Muscle layer of colon (tissue), 2 donors: ENCODE measurements at regions not wholly inside any gene's neighbourhood (a gene's known extent, or its start where the extent isn't known, plus 50 kb on each side); places are given as distances from the start of the nearest gene placed in this dataset.

Experiments
- H3K27ac ChIP-seq: one replicate; pipeline ENCODE4 v1.7.0; 2013; ENCODE audit warnings: low read depth, mild to moderate bottlenecking, low read length, moderate library complexity
- H3K27me3 ChIP-seq, 2 donors: one replicate each; pipeline ENCODE4 v1.7.0; 2013; ENCODE audit warnings: low read length in 2 of 2, mild to moderate bottlenecking in 2 of 2; ENCODE audit not compliant: insufficient read depth in 2 of 2, control insufficient read depth in 1 of 2
- H3K36me3 ChIP-seq: one replicate; pipeline ENCODE4 v1.7.0; 2013; ENCODE audit warnings: mild to moderate bottlenecking, low read length; ENCODE audit not compliant: insufficient read depth
- H3K4me1 ChIP-seq: one replicate; pipeline ENCODE4 v1.7.0; 2013; ENCODE audit warnings: mild to moderate bottlenecking, low read length; ENCODE audit not compliant: insufficient read depth
- H3K4me3 ChIP-seq, 2 donors: one replicate each; pipeline ENCODE4 v1.7.0; 2013; ENCODE audit warnings: low read length in 2 of 2, low read depth in 1 of 2, mild to moderate bottlenecking in 1 of 2, moderate library complexity in 1 of 2
- H3K9ac ChIP-seq: one replicate; pipeline ENCODE4 v1.7.0; 2013; ENCODE audit warnings: low read length
- H3K9me3 ChIP-seq: one replicate; pipeline ENCODE4 v1.7.0; 2013; ENCODE audit warnings: mild to moderate bottlenecking, low read length
- donor health status: abdominal sarcoma.
- donor health status: Adenocarcinoma of cecum.

DNA sequence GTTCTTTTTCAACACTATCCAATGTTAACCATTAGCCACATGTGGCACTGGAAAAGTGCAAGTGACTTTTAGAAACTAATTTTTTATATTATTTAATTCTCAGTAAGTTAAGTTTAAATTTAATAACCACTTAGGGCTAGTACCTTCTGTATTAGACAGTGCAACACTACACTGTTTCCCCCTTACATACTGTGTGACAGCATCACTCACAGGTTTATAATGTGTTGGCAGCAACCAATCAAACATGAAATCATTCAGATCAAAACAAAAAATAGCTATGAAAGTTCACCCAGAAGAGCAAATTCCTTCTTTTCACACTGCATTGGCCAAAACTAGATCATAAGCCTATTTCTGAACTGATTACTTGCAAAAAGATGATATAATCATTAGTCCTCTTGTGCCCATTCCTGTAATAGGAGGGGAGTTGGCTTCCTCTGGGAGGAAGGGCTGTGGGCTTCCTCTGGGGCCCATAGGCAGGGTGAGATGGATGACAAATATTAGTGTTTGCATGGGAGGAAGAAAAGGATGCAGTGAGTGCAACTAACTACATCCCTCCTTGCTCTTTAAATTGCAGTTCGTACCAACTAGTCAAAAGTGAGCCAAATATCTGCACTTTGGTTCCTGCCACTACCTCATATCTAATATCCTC, 708.1 kb upstream of the RGMB start:
- no peak overlapping the region for H3K4me3 ChIP-seq
- H3K9ac ChIP-seq = no peak overlapping the region
- H3K36me3 ChIP-seq = no peaks in the 10 kb centered on the region
- H3K4me1 ChIP-seq = no peaks in the 10 kb centered on the region
- no peak overlapping the region for H3K27ac ChIP-seq
- no peaks in the 10 kb centered on the region for H3K27me3 ChIP-seq
- no peaks in the 10 kb centered on the region for H3K9me3 ChIP-seq

DNA sequence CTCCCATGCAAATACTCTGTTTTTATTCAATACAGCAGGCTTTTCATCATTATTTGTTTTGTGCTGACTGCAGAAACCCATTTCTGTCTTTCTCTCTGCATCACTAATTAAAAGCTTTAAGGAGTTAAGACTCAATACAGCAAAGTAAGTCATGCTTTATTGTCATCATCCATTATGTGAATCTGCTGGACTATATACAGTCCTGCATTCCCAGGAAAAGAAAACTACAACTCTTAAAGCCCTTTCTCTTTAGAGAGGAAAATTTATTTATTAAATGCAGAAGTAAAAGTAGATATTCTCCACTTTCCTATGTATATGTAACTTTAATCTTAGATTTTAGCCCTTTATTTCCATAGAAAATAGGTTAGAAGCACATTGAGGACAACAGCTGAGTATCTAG, 706.6 kb upstream of the RGMB start:
- Histone ChIP-seq H3K27ac (no peak overlapping the region), H3K9ac (no peak overlapping the region), H3K27me3 (no peaks in the 10 kb centered on the region), H3K9me3 (no peaks in the 10 kb centered on the region), H3K4me3 (no peak overlapping the region), H3K4me1 (no peaks in the 10 kb centered on the region), H3K36me3 (no peaks in the 10 kb centered on the region)

DNA sequence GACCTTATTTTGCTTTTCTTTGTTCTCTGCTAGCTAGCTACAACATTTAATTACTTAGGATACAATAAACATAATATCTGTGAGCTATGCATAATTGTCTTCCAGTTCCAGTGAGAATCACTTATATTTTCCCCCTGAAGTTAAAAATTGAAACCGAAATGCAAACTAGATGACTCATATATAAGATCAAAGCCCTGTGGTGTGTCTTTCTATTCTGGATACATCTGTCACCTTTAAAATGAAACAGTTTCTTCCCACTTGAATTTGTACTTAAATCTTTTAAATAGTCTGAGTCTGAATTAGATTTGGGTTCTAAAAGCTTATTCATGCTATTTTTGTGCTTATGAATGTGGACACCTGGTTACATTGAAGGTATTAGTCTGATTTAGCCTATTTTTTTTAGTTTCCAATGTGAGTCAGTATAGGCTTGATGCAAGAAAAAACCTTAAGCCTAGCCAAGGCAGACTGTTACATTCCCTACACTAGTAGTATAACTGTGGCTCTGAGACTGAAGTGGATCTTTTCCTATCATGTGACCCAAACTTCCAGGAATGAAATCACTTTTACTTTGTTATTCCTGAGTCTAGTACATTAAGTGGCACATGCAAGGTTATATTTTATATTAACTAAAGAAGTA, 703.5 kb upstream of the RGMB start:
- Histone ChIP-seq H3K9ac (no peak overlapping the region), H3K27me3 (no peaks in the 10 kb centered on the region), H3K4me1 (no peaks in the 10 kb centered on the region), H3K36me3 (no peaks in the 10 kb centered on the region), H3K9me3 (no peaks in the 10 kb centered on the region), H3K4me3 (no peak overlapping the region), H3K27ac (no peak overlapping the region)

DNA sequence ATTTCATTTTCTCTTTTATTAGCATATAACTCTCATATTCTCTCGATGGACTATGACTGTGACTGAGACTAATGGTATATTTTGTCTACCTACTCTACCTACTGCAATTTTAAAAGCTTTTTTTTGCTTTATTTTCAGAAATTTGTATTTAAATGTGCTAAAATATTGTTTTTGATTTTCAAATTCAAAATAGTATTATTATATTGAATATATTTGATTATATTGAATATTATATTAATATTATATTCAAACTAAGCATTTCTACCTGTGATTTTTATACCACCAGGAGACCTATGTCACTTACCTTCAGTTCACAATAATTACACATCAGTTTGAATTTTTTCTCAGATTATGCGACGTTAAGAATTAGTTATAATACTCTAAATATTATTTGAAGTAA, 700.5 kb upstream of the RGMB start:
- Histone ChIP-seq H3K4me3 (no peak overlapping the region), H3K9ac (no peak overlapping the region), H3K9me3 (no peaks in the 10 kb centered on the region), H3K27ac (no peak overlapping the region), H3K27me3 (no peaks in the 10 kb centered on the region), H3K4me1 (no peaks in the 10 kb centered on the region), H3K36me3 (no peaks in the 10 kb centered on the region)

DNA sequence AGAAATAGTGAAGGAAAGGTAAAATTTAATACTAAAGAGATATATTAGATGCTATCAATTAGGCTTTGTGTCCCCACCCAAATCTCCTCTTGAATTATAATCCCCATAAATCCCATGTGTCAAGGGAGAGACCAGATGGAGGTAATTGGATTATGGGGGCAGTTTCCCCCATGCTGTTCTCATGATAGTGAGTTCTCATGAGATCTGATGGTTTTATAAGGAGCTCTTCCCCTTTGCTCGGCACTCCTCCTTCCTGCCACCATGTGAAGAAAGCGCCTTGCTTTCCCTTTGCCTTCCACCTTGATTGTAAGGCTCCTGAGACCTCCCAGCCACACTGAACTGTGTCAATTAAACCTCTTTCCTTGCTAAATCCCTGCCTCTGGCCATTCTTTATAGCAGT, 697.0 kb upstream of the RGMB start:
- no peak overlapping the region for H3K4me3 ChIP-seq
- H3K4me1 ChIP-seq = no peaks in the 10 kb centered on the region
- H3K9me3 ChIP-seq = no peaks in the 10 kb centered on the region
- H3K36me3 ChIP-seq = no peaks in the 10 kb centered on the region
- H3K27ac ChIP-seq = no peak overlapping the region
- no peak overlapping the region for H3K9ac ChIP-seq
- H3K27me3 ChIP-seq = no peaks in the 10 kb centered on the region

DNA sequence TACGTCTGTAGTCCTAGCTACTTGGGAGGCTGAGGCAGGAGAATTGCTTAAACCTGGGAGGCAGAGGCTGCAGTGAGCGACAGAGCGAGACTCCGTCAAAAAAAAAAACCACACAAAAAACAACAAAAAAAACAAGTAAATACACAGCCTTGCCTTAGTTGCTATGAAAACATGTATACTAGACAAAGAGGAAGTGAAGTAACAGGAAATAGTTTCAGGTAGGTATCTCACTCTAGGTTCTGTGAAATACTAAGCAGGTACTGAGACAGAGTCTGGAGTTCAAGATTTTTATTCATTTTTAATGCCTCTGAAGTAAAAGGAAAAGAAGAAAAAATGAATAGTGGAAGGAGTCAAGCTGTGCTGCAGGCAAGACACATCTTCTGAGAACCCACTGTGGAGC, 687.9 kb upstream of the RGMB start:
- no peak overlapping the region for H3K27ac ChIP-seq
- H3K36me3 ChIP-seq = no peaks in the 10 kb centered on the region
- no peak overlapping the region for H3K9ac ChIP-seq
- H3K4me3 ChIP-seq = no peak overlapping the region
- H3K27me3 ChIP-seq = no peaks in the 10 kb centered on the region
- H3K9me3 ChIP-seq = no peaks in the 10 kb centered on the region
- no peaks in the 10 kb centered on the region for H3K4me1 ChIP-seq

DNA sequence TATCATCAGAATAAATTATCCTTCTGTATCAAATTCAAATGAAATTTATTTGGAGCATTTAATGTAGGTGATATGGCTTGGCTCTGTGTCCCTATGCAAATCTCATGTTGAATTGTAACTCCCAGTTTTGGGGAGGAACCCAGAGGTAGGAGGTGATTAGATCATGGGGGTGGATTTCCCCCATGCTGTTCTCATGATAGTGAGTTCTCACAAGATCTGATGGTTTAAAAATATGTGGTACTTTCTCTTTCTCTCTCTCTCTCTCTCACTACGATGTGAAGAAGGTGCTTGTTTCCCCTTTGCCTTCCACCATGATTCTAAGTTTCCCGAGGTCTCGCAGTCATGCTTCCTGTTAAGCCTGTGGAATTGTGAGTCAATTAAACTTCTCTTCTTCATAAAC, 678.4 kb upstream of the RGMB start:
- Histone ChIP-seq H3K27me3 (no peaks in the 10 kb centered on the region), H3K9ac (no peak overlapping the region), H3K9me3 (no peaks in the 10 kb centered on the region), H3K4me3 (no peak overlapping the region), H3K27ac (no peak overlapping the region), H3K36me3 (no peaks in the 10 kb centered on the region), H3K4me1 (no peaks in the 10 kb centered on the region)

DNA sequence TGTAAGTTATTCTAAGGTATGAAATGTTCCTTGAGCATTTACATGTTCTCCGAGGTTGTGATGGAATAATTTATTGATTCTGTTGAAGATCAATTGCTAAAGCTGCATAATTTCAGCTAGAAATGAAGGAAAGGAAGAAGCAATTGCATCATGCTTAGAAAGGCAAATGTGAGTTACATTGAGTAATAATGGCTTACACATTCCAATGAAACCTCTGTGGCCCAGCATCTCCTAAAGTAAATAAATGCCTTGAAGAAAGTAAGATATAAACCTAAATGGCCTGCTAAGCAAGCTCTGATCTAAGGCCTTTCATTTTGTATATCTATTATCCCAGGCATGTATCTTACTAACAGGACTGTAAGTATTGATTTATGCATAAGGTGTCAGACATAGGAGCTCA, 677.3 kb upstream of the RGMB start:
- H3K36me3 ChIP-seq = no peaks in the 10 kb centered on the region
- H3K9ac ChIP-seq = no peak overlapping the region
- no peaks in the 10 kb centered on the region for H3K4me1 ChIP-seq
- no peak overlapping the region for H3K27ac ChIP-seq
- no peak overlapping the region for H3K4me3 ChIP-seq
- H3K27me3 ChIP-seq = no peaks in the 10 kb centered on the region
- no peaks in the 10 kb centered on the region for H3K9me3 ChIP-seq

DNA sequence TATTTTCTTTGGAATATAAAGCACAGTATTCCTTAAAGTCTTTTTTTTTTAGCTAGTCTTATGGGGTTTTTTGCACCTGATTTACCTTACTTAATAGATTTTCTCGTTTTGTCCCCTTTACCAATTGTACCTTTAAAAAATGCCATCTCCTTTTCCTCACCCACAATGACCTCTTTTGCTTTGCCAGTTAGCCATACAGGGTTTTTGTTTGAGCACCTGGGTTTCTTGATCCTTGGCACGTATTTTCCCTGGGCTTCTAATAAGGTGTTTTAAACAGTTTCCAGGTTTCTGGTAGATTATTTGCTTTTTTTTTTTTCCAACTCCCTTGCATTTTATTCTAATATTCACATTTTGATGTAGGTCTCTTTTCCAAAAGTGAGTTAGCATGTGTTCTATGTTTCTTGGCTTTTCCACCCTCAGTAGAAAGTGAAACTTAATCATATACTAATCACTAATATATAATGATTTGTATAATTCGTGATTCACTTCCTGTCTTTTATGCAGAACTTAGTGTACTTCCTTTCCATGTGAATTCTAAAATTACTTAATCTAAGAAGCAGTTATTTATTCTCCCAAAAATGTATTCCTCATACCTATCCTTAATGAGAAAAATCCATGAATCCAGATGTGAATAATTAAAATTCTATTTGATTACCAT, 673.9 kb upstream of the RGMB start:
- Histone ChIP-seq H3K9me3 (no peaks in the 10 kb centered on the region), H3K4me3 (no peak overlapping the region), H3K27ac (no peak overlapping the region)

DNA sequence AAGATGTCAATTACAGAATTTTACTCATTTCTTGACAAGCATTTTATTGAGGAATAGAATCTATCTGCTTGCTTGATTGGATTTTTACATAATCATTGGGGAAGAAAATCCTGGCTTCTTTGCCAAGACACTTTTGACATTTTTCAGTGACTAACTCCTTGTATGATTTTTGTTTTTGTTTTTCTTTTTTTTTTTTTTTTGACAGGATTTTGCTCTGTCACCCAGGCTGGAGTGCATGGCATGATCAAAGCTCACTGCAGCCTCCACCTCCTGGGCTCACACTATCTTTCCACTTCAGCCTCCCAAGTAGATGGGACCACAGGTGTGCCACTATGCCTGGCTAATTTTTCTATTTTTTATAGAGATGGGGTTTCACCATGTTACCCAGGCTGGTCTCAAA, 672.3 kb upstream of the RGMB start:
- Histone ChIP-seq H3K36me3 (no peaks in the 10 kb centered on the region), H3K27me3 (no peaks in the 10 kb centered on the region), H3K9ac (no peak overlapping the region), H3K9me3 (no peaks in the 10 kb centered on the region), H3K4me1 (no peaks in the 10 kb centered on the region), H3K4me3 (no peak overlapping the region), H3K27ac (no peak overlapping the region)

More for the DNA sequence above, 673.9 kb upstream of the RGMB start:
- Histone ChIP-seq H3K4me1 (no peaks in the 10 kb centered on the region), H3K9ac (no peak overlapping the region), H3K36me3 (no peaks in the 10 kb centered on the region), H3K27me3 (no peaks in the 10 kb centered on the region)

DNA sequence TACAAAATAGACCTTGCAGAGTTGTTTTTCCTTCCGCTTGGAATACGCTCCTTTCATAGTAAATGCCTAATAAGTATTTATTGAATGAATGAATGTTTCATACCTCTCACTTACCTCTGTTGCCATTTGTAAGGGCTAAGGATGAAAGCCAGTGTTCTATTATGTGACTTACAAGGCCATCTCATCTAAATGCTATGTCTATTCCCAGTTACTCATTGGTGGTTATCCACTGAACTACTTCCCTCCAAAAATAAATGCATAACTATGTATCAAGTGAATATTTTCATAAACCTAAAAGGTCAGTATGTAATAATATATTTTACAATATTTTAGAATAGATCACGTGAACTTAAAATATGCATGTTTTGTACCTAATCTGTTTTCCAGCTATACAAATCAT, 670.5 kb upstream of the RGMB start:
- no peak overlapping the region for H3K4me3 ChIP-seq

DNA sequence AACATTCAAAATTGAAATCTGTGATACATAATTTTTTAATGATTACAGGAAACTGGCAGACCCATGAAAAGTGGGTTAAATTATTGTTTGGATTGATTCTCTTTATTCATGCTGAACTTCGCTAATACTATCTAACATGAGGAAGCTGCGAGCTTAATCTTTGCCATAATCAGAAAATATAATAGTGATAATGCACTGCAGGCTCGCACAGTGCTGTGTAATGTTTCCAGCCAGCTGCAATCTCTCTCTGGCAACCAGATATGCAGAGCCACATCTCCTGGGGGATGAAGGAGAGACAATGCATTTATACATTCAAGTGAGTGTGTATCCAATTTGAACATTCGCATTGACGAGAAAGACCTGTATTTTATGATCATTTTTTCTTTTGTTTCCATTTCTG, 669.7 kb upstream of the RGMB start:
- Histone ChIP-seq H3K36me3 (no peaks in the 10 kb centered on the region), H3K27me3 (no peaks in the 10 kb centered on the region), H3K4me3 (no peak overlapping the region), H3K4me1 (no peaks in the 10 kb centered on the region), H3K27ac (no peak overlapping the region), H3K9me3 (no peaks in the 10 kb centered on the region), H3K9ac (no peak overlapping the region)

More for the DNA sequence above, 670.5 kb upstream of the RGMB start:
- Histone ChIP-seq H3K9me3 (no peaks in the 10 kb centered on the region), H3K27ac (no peak overlapping the region), H3K9ac (no peak overlapping the region), H3K27me3 (no peaks in the 10 kb centered on the region), H3K36me3 (no peaks in the 10 kb centered on the region), H3K4me1 (no peaks in the 10 kb centered on the region)
